ENCODE measurements at regions not wholly inside any gene's neighbourhood (a gene's known extent, or its start where the extent isn't known, plus 50 kb on each side); places are given as distances from the start of the nearest gene placed in this dataset.

GRCh38 chr15:45795440-45796069 is 160.7 kb downstream of the SQOR start:
- H3K9me3 ChIP-seq (ENCODE audit: low read depth, low read length, poor library complexity, severe bottlenecking), result no peaks in the 10 kb centered on the region
- peak; percentile 62 for DNase-seq (ENCODE audit: low spot score)
- CTCF ChIA-PET, result interaction anchor here (0.6 to 0.7 kb wide), 2 partner anchors 90 to 124 kb away, joined by 3 read pairs; no protein-coding TSS in a partner anchor
- H3K4me3 ChIP-seq (ENCODE audit: low read depth, low read length, poor library complexity, severe bottlenecking), result no peak overlapping the region
- no peak overlapping the region for H3K27ac ChIP-seq (ENCODE audit: low read depth, low read length, poor library complexity, severe bottlenecking)
- H3K27me3 ChIP-seq (replicated peaks; ENCODE audit: insufficient read depth, low read depth, low read length, poor library complexity), result no peaks in the 10 kb centered on the region
- TF ChIP-seq EZH2 (IDR thresholded peaks at IDR 0.05; ENCODE audit: borderline replicate concordance, low read depth, low read length, poor library complexity, severe bottlenecking), result no peak
- TF ChIP-seq, protein P1, sequence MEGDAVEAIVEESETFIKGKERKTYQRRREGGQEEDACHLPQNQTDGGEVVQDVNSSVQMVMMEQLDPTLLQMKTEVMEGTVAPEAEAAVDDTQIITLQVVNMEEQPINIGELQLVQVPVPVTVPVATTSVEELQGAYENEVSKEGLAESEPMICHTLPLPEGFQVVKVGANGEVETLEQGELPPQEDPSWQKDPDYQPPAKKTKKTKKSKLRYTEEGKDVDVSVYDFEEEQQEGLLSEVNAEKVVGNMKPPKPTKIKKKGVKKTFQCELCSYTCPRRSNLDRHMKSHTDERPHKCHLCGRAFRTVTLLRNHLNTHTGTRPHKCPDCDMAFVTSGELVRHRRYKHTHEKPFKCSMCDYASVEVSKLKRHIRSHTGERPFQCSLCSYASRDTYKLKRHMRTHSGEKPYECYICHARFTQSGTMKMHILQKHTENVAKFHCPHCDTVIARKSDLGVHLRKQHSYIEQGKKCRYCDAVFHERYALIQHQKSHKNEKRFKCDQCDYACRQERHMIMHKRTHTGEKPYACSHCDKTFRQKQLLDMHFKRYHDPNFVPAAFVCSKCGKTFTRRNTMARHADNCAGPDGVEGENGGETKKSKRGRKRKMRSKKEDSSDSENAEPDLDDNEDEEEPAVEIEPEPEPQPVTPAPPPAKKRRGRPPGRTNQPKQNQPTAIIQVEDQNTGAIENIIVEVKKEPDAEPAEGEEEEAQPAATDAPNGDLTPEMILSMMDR (conservative IDR thresholded peaks at IDR 0.05; ENCODE audit: low read depth, low read length), result peak; percentile 80
- intact Hi-C loops (cut with micrococcal nuclease; ENCODE audit: unreplicated experiment), result loop anchor here (5.0 kb wide), 2 partner anchors 297 to 517 kb away; no protein-coding TSS in a partner anchor
- H3K36me3 ChIP-seq (ENCODE audit: insufficient read depth, low read length, poor library complexity, severe bottlenecking), result no peaks in the 10 kb centered on the region
- no peaks in the 10 kb centered on the region for H3K4me1 ChIP-seq (ENCODE audit: insufficient read depth, low read length, poor library complexity, severe bottlenecking)
- BruUV-seq (replicated peaks), result no TSS peak
- POLR2A ChIA-PET (ENCODE audit: low non-redundant PET), result no interaction called here

DNA sequence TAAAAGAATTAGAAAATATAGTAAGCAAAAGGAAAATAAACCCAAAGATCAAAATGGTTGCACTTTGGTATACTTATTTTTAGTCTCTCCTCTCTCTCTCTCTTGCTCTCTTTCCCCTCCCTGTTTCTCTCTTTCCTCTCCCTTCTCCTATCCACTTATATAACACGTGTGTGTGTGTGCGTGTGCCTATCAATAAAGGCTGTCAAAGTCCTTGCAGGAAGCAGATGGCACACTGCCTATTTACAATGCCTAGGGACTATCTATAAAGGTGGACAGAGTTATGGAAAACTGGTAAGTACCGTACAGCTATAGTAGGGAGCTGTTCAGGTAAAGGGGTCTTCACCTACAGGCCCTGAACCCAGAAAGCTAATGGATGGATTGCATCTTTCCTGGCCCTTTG is 161.6 kb downstream of the SQOR start:
- intact Hi-C loops (cut with micrococcal nuclease; ENCODE audit: unreplicated experiment), result loop anchor here (5.0 kb wide), 2 partner anchors 296 to 516 kb away; no protein-coding TSS in a partner anchor
- Histone ChIP-seq H3K27ac (ENCODE audit: low read depth, low read length, poor library complexity, severe bottlenecking) (no peak overlapping the region), H3K9me3 (ENCODE audit: low read depth, low read length, poor library complexity, severe bottlenecking) (no peaks in the 10 kb centered on the region), H3K4me1 (ENCODE audit: insufficient read depth, low read length, poor library complexity, severe bottlenecking) (no peaks in the 10 kb centered on the region), H3K36me3 (ENCODE audit: insufficient read depth, low read length, poor library complexity, severe bottlenecking) (no peaks in the 10 kb centered on the region), H3K27me3 (replicated peaks; ENCODE audit: insufficient read depth, low read depth, low read length, poor library complexity) (no peaks in the 10 kb centered on the region), H3K4me3 (ENCODE audit: low read depth, low read length, poor library complexity, severe bottlenecking) (no peak overlapping the region)
- TF ChIP-seq EZH2 (IDR thresholded peaks at IDR 0.05; ENCODE audit: borderline replicate concordance, low read depth, low read length, poor library complexity, severe bottlenecking), result no peak
- TF ChIP-seq, protein P1 (conservative IDR thresholded peaks at IDR 0.05; ENCODE audit: low read depth, low read length), result no peak
- ChIA-PET POLR2A (ENCODE audit: low non-redundant PET) (no interaction called here), CTCF (interaction anchor here (0.7 kb wide), 1 partner anchor 91 kb away, joined by 3 read pairs; no protein-coding TSS in a partner anchor)
- DNase-seq (ENCODE audit: low spot score), result no peak
- BruUV-seq (replicated peaks), result no TSS peak

- no peak overlapping the region for H3K27ac ChIP-seq (ENCODE audit: low read depth, low read length, poor library complexity, severe bottlenecking)
- no peaks in the 10 kb centered on the region for H3K36me3 ChIP-seq (ENCODE audit: insufficient read depth, low read length, poor library complexity, severe bottlenecking)
- intact Hi-C loops (cut with micrococcal nuclease; ENCODE audit: unreplicated experiment), result loop anchor here (5.0 kb wide), 2 partner anchors 293 to 513 kb away; no protein-coding TSS in a partner anchor
- BruUV-seq (replicated peaks), result no TSS peak
- no peaks in the 10 kb centered on the region for H3K27me3 ChIP-seq (replicated peaks; ENCODE audit: insufficient read depth, low read depth, low read length, poor library complexity)
- H3K9me3 ChIP-seq (ENCODE audit: low read depth, low read length, poor library complexity, severe bottlenecking), result no peaks in the 10 kb centered on the region
- H3K4me3 ChIP-seq (ENCODE audit: low read depth, low read length, poor library complexity, severe bottlenecking), result no peak overlapping the region
- ChIA-PET CTCF (no interaction called here), POLR2A (ENCODE audit: low non-redundant PET) (no interaction called here)
- TF ChIP-seq EZH2 (IDR thresholded peaks at IDR 0.05; ENCODE audit: borderline replicate concordance, low read depth, low read length, poor library complexity, severe bottlenecking), result no peak
- TF ChIP-seq, protein P1 (conservative IDR thresholded peaks at IDR 0.05; ENCODE audit: low read depth, low read length), result no peak
- no peaks in the 10 kb centered on the region for H3K4me1 ChIP-seq (ENCODE audit: insufficient read depth, low read length, poor library complexity, severe bottlenecking)
- no peak for DNase-seq (ENCODE audit: low spot score)
These were observed 164.7 kb downstream of the SQOR start for GRCh38 chr15:45799508-45799907.
